Suprapubic skin (tissue), 4 donors: ENCODE measurements at regions not wholly inside any gene's neighbourhood (a gene's known extent, or its start where the extent isn't known, plus 50 kb on each side); places are given as distances from the start of the nearest gene placed in this dataset.

Experiments used
- DNase-seq, 2 donors: peaks; one replicate each; pipeline ENCODE4 v3.0.0-alpha.2; 2019; ENCODE audit warnings: low spot score in 2 of 2
- H3K27ac ChIP-seq: fragments of 200-600 bp; sonication (generic); one replicate; pipeline ENCODE4 v1.5.1; 2019
- H3K27me3 ChIP-seq: fragments of 200-600 bp; sonication (generic); one replicate; pipeline ENCODE4 v1.5.1; 2019
- H3K36me3 ChIP-seq: fragments of 200-600 bp; sonication (generic); one replicate; pipeline ENCODE4 v1.5.1; 2019
- H3K4me1 ChIP-seq: fragments of 200-600 bp; sonication (generic); one replicate; pipeline ENCODE4 v1.5.1; 2019
- H3K4me3 ChIP-seq: fragments of 200-600 bp; sonication (generic); one replicate; pipeline ENCODE4 v1.5.1; 2019; ENCODE audit warnings: mild to moderate bottlenecking
- H3K9me3 ChIP-seq: fragments of 200-600 bp; sonication (generic); one replicate; pipeline ENCODE4 v1.5.1; 2019
- CTCF ChIP-seq, 2 donors: fragments of 200-600 bp in 1 of 2; fragments of 450-650 bp in 1 of 2; sonication (generic) in 1 of 2; IDR thresholded peaks; one replicate each; pipeline ENCODE4 v1.5.1; 2016 to 2019; ENCODE audit warnings: antibody characterized with exemption in 2 of 2, mild to moderate bottlenecking in 1 of 2, moderate library complexity in 1 of 2
- EP300 ChIP-seq: sonication (generic); formaldehyde crosslinking; IDR thresholded peaks from one replicate; pipeline ENCODE4 v1.6.1; 2017; ENCODE audit warnings: antibody characterized with exemption
- POLR2A ChIP-seq, 2 donors: fragments of 450-650 bp; IDR thresholded peaks; one replicate each; pipeline ENCODE4 v1.6.1; 2017; ENCODE audit warnings: antibody characterized with exemption in 2 of 2, mild to moderate bottlenecking in 2 of 2, moderate library complexity in 2 of 2
- POLR2AphosphoS5 ChIP-seq, 3 donors: sonication (generic); formaldehyde crosslinking; IDR thresholded peaks; one replicate each; pipeline ENCODE4 v1.6.1; 2017; ENCODE audit warnings: antibody characterized with exemption in 3 of 3
- WGBS: methylation state at CpG from one replicate; pipeline ENCODE4 v1.1.5; 2018; 5-methylcytosine and 5-hydroxymethylcytosine counted together

DNA sequence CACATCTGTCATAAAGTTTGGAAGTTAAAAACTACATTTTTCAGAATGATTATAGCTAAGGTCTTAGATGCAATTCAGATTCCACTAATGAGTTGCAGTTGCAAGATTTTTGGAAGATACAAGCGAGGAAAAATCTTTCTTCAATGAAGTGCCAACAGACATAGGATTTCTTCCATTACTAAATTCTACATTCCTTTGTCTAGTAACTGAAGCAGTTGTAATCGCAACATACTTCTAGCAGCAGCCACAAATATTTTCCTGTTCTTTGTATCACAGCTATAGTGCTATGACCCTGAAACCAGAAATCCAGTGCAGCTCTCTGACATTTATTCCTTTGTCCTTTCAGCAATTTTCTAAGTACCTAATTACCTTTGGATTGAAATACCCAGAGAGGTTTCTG is 225.2 kb upstream of the SLIT2 start:
- H3K36me3 ChIP-seq, result no peaks in the 10 kb centered on the region
- no peaks in the 10 kb centered on the region for H3K4me1 ChIP-seq
- WGBS, result 50% methylated on average over 2 of the region's 2 CpGs
- H3K9me3 ChIP-seq, result peaks cover 5% of the 10 kb centered on the region
- no peaks in the 10 kb centered on the region for H3K27me3 ChIP-seq
- no peak overlapping the region for H3K4me3 ChIP-seq
- TF ChIP-seq EP300 (no peak), CTCF (IDR thresholded peaks at IDR 0.05) (no peak), POLR2AphosphoS5 (IDR thresholded peaks at IDR 0.05) (no peak), POLR2A (IDR thresholded peaks at IDR 0.05) (no peak)
- no peak overlapping the region for H3K27ac ChIP-seq
- DNase-seq, result no peak

DNA sequence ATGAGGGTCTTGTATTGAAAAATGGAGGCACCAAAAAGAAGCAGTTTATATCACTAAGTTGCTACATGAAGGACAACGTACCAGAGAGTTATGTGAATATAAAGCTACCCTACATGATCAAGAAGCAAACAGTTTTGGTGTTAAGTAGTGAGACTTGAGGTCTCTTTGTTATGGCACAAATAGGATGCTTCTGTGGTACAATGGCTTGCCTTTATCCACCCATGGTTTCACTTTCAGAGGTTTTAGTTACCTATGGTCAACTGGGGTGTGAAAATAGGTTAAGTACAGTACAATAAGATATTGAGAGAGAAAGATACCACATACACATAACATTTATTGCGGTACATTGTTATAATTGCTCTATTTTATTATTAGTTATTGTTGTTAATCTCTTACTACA is 229.2 kb upstream of the SLIT2 start:
- Histone ChIP-seq H3K27me3 (no peaks in the 10 kb centered on the region), H3K36me3 (no peaks in the 10 kb centered on the region), H3K4me1 (no peaks in the 10 kb centered on the region), H3K9me3 (peaks cover 5% of the 10 kb centered on the region), H3K27ac (no peak overlapping the region), H3K4me3 (no peak overlapping the region)
- no peak for DNase-seq
- WGBS, result 92% methylated on average over 2 of the region's 2 CpGs
- TF ChIP-seq EP300 (no peak), POLR2A (IDR thresholded peaks at IDR 0.05) (no peak), CTCF (IDR thresholded peaks at IDR 0.05) (no peak), POLR2AphosphoS5 (IDR thresholded peaks at IDR 0.05) (no peak)

- DNase-seq, result no peak
- TF ChIP-seq CTCF (IDR thresholded peaks at IDR 0.05), result no peak
- no peak for TF ChIP-seq EP300
- no peak for TF ChIP-seq POLR2AphosphoS5 (IDR thresholded peaks at IDR 0.05)
- no peak for TF ChIP-seq POLR2A (IDR thresholded peaks at IDR 0.05)
- Histone ChIP-seq H3K9me3 (peaks cover 5% of the 10 kb centered on the region), H3K4me3 (no peak overlapping the region), H3K27me3 (no peaks in the 10 kb centered on the region), H3K36me3 (no peaks in the 10 kb centered on the region), H3K4me1 (no peaks in the 10 kb centered on the region), H3K27ac (no peak overlapping the region)
- WGBS, result 72% methylated on average over 2 of the region's 2 CpGs
These were observed 231.6 kb upstream of the SLIT2 start for GRCh38 chr4:20020056-20020455.

GRCh38 chr4:20019310-20020015 is 232.2 kb upstream of the SLIT2 start:
- no peaks in the 10 kb centered on the region for H3K36me3 ChIP-seq
- no peak overlapping the region for H3K4me3 ChIP-seq
- H3K27ac ChIP-seq, result no peak overlapping the region
- WGBS, result 91% methylated on average over 4 of the region's 4 CpGs
- H3K4me1 ChIP-seq, result no peaks in the 10 kb centered on the region
- peaks cover 5% of the 10 kb centered on the region for H3K9me3 ChIP-seq
- DNase-seq, result no peak
- no peaks in the 10 kb centered on the region for H3K27me3 ChIP-seq
- TF ChIP-seq CTCF (IDR thresholded peaks at IDR 0.05) (no peak), POLR2AphosphoS5 (IDR thresholded peaks at IDR 0.05) (no peak), POLR2A (IDR thresholded peaks at IDR 0.05) (no peak), EP300 (no peak)

- DNase-seq, result no peak
- Histone ChIP-seq H3K4me3 (no peak overlapping the region), H3K4me1 (no peaks in the 10 kb centered on the region), H3K27me3 (no peaks in the 10 kb centered on the region), H3K9me3 (no peaks in the 10 kb centered on the region), H3K27ac (no peak overlapping the region), H3K36me3 (no peaks in the 10 kb centered on the region)
- WGBS, result 48% methylated on average over 3 of the region's 3 CpGs
- no peak for TF ChIP-seq POLR2A (IDR thresholded peaks at IDR 0.05)
- no peak for TF ChIP-seq CTCF (IDR thresholded peaks at IDR 0.05)
- no peak for TF ChIP-seq POLR2AphosphoS5 (IDR thresholded peaks at IDR 0.05)
- TF ChIP-seq EP300, result no peak
These were observed 234.0 kb upstream of the SLIT2 start for GRCh38 chr4:20017777-20018115.
